HG03066 (cell line): ENCODE measurements at regions not wholly inside any gene's neighbourhood (a gene's known extent, or its start where the extent isn't known, plus 50 kb on each side); places are given as distances from the start of the nearest gene placed in this dataset.
"Not testable (repeated sequence)": the region's sequence is repeated elsewhere in the genome, so short reads cannot be mapped to it uniquely, and the experiment has no call there.

Experiments used
- ATAC-seq: cut with Tn5 transposase; IDR thresholded peaks from one replicate; pipeline ENCODE4 v1.9.1; 2021; ENCODE audit warnings: low read depth; ENCODE audit not compliant: unreplicated experiment

DNA sequence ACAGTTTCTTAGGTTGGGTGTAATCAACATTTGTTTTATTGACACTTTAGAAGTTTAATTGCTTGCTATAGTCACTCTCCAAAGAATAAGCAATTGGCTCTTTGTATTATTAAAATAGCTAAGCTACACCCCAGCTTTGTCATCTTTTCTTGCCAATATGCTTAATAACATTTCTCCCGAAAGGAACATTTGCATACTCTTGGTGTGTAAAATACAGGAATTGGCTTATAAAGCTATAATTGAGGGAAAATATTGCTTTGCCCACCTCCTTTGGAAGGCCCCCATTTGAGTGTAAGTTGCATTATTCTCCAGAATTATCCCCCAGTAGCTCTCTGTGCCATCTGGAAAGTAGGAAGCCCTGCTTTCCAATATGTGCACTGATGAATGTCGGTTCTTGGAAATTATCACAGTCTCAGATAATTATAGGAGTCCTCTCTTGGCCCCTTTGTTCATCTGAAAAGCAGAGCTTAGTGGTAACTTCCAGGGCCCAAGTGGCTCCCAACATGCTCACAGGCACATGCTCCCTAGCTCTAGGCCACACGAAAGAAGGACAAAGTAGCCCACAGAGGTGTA lies 92.4 kb upstream of the B3GAT2 start:
- ATAC-seq, result no peak

DNA sequence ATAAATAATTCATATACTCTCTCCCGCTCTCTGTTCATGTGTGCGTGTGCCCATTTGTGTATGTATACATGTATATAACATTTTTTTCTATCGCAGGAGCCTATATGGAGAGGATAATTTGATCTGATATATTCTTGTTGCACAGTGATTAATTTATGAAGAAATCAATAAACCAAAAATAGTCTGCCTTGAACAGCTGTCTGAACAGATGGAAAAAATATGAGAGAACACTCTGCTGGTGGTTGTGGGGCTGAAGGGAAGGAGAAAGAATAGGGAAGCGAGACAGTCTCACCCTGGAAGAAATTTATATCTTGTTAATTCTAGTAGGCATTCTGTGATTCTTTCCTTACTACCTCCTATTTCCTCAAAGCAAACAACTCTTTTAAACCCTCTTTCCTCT lies 96.6 kb upstream of the B3GAT2 start:
- no peak for ATAC-seq

DNA sequence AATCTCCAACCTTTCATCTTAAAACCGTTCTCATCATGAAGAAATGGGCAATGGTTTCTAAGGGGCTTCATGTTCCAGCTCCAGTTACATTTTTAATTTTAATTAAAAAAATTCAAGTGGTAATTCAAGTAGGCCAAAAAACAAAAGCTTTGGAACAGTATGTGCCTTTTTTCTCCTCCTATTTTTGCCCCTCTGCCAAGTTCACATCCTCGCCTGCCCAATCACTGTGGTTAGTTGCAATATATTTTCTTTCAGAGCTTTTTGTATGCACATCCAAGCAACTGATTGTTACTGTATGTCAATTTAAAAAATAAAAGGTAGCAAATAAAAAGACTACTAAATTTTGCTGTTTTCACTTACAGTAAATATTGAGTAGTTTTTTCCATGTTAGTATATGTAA lies 99.8 kb upstream of the B3GAT2 start:
- no peak for ATAC-seq

DNA sequence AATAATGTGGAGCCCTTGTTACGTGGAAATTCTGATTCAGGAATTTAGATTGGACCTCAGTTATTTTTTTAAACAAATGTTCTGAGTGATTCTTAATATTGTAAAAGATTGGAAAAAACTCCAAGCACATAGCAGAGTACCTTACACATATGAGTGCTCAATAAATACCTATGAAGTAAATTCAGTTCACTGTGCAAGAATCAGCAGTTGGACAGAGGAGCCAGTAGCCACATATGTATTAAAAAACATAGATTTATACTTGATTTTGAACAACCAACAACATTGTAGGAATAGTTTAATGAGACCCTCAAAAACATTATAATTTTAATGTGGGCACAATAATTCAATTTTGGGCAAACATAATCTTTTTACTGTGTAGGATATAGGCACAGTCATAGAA lies 109.3 kb upstream of the B3GAT2 start:
- no peak for ATAC-seq

DNA sequence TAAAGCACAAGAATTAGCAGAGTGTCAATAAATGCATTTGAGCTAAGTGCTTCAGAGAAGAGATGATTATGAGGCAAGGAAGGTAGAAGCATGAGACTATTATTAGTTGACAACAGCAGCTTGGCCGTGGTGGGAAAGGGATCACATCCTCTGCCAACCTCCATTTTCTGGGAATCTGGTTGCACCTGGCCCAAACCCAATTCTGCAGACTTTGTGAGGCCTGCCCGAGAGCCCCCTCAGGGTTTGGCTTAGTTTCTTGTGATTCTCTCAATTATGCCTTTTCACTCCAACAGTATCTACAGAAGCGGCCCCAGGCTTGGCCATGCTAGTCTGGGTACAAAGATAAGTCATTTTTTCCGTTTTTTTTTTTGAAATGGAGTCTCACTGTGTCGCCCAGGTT lies 111.0 kb upstream of the B3GAT2 start:
- ATAC-seq, result no peak

DNA sequence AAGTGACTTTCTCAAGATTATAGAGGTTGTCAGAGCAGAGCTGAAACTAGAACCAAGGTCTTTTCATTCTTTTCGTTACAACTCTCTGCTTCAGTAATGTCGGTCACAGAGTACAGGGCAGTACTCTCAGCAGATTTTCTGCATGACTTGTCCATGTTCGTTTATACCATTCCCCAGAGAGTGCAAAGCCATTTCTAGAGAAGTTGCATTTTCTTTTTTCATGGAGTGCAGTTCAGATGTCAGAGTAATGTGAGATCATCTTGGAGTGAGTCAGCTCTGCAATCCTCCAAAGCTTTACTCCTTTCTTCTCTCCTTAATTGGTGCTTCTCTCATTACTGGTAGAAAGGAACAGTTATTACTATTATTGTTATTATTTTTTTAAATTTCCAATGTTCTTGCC lies 115.6 kb upstream of the B3GAT2 start:
- ATAC-seq, result no peak

DNA sequence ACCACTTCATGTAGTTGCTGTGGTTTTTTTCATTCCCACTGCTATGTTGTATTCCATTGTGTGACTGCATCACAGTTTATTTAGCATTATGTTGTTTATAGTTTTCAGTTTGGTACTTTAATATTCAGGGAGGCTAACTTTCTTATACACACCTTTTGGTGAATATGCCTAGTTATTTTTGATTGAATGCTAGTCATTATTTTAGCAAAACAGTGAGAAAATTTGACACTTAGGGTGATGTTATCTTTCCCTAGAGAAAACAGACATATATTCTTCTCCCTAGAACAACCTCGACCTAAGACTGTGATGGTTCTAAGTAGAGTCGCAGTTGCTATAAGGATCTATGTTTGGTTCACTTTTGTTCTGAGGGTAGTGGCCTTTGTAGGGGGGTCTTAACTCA lies 120.8 kb upstream of the B3GAT2 start:
- ATAC-seq, result no peak

DNA sequence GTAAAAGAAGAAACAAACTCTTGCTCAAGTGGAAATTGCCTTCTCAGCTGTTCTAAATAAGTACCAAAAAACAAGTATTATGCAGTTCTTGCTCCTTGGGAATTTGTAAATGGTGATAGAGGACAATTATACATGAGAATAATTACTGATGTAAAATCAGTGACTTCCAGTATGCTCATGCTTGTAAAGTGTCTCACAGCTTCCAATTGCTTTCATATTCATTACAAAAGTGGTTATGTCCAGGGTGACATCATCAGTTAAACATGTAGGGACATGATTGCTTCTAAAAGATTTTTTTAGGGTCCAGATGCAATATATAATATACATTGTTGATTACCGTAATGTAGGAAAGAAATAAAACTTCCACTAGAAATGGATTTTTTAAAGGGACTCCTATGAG lies 122.8 kb upstream of the B3GAT2 start:
- no peak for ATAC-seq

DNA sequence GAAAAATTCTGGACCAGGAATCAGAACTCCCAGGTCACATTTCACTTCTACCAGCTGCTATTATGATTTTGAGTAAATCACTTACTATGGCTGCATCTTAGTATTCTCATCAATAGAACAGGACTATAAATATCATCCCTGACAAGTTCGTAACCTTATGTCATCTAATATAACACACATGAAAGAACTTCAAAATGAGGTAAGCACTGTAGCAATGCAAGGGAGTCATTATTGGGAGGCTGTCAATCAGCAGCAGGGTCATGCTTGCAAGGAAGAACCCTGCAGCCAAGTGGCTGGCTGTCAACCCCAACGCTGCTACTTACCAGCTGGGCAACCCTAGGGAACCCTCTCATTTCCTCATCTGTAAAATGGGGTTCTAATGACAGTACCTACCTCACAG lies 123.3 kb upstream of the B3GAT2 start:
- no peak for ATAC-seq

DNA sequence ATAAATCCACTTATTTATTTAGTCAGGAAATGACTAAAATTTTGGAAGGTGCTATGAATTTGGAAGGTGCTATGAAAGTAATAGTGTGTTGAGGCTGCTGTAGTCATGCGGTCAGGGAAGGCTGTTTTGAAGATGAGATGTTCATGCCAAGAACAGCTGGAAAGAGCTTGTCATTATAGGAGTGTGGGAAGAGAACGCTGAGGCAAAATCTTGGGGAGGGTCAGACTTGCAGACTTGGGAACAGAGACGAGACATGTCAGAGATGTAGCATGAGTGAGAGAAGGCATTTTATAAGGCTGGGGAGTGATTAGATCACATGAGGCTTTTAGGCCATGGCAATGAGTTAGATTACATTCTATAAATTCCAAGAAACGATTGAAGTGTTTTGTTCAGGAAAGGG lies 124.0 kb upstream of the B3GAT2 start:
- no peak for ATAC-seq

DNA sequence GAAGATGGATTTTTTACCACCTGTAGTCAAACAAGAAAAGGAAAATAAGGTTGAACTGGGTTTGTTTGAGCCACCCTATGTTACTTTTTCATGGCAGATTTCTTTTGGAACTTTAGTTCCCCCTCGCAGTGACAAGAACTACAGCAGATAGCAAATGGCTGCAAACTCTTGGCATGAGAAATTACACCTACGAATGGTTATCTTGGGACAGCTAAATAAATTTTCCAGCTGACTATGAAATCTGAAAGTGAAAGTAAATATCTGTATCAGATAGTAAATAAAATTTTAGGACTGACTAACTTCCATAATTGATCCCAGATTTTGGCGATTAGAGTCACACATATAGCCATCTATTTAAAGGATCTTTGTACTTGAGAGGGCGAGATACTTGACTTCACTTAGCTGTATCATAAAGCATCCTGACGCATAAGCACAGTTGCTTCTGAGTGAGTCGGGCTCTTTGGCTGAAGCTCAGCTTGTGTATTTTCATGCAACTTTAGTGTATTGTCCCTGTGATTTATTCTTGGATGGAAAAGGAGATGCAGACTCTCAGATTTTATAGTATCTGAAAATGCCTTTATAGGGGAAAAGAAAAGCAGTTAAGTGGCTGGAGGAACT lies 125.3 kb upstream of the B3GAT2 start:
- ATAC-seq, result no peak

DNA sequence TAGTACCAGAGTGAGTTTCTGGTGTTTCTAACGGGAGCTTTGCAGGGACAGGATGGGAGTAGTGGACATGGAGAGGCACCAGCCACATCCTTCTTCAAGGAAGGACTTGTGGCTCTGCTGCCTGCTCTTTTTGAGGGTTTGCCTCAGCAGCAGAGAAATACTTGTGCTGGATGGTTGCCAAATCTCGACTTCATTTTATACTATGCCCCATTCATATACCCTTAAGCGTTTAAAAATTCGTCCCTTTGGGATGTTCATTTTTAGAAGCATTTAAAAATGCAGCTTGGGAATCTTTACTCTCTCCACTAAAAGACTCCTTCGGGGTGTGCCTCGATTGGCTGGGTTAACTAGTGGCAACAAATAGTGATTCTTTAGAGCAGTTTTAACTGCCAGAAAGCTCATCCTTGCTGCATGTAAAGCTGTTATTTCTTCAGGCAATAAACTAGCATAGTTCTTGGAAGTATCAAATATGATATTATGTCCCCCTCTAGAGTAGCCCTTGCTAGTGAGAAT lies 126.5 kb upstream of the B3GAT2 start:
- no peak for ATAC-seq

DNA sequence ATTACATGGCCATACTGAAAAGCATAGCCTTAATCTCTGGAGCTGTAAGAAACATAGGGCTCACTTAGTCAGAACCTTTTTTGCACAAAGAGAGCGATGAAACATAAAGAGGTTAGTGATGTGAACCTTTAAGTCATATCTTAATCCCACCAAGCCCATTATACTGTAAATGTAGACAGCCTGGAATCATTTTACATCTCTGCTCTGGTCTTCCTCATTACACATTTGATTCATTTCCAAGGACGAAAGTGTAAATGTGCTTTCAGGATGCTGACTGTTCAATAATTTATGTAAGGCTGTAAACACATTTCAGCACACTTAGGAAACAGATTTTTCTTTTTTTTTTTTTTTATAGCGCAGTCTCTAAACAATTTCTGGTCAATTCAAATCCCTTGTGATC lies 131.3 kb upstream of the B3GAT2 start:
- ATAC-seq, result no peak

DNA sequence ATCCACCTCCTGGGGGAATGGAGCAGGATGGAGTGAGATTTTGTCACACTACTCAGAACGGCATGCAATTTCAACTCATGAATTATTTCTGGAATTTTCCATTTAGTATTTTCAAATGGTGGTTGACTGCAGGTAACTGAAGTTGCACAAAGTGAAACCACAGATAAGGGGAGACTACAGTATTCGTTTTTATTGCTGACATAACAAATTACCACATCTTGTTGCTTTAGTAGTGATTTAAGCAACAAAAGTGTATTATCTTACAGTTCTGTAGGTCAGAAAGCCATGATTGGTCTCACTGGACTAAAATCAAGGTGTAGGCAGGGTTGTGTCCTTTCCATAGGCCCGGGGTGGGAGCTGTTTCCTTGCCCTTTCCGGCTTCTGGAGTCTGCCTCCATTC lies 133.4 kb upstream of the B3GAT2 start:
- ATAC-seq, result no peak

DNA sequence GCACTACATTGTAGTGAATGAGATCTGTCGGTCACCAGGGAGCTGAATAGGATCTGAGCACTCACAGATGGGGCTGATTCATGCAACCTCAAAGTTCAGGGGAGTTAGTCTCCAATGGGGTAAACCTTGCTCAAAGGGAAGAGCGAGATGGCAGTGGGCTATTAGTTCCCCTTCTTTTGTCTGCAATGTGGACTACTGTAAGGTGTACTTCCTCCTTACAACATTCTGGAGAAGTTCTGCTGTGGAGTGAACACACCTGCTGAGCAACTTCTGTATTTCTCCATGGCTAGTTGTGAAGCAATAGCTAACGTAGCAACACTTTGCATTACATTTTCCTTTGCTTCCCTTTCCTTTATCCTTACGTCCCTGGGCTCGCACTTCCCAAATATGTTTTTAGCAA lies 134.3 kb upstream of the B3GAT2 start:
- ATAC-seq, result no peak

DNA sequence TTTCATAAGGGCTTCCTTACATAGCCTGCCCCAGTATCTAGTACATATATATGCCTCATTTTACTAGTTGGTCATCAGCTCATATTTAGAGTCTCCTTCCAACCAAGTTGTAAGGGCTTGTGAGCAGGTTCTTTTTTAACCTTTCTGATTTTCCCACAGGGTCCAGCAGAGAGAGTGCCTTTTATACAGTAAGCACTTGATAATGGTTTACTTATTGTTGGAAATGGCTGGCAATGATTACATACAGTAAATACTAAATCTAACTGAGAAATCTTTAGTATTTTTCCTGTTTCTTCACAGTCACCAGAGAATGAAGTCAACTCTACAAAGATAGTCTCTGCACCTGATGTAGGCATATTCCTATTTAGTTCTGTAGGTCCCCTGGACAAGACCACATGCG lies 135.1 kb upstream of the B3GAT2 start:
- ATAC-seq, result no peak

DNA sequence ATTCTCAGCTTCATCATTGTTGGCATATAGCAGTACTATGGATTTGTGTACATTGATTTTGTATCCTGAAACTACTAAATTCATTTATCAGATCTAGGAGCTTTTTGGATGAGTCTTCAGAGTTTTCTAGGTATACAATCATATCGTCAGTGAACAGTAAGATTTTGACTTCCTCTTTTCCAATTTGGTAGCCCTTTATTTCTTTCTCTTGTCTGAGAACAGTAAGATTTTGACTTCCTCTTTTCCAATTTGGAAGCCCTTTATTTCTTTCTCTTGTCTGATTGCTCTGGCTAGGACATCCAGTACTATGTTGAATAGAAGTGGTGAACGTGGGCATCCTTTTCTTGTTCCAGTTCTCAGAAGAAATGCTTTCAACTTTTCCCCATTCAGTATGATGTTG lies 140.4 kb upstream of the B3GAT2 start:
- ATAC-seq, result not testable (repeated sequence)

DNA sequence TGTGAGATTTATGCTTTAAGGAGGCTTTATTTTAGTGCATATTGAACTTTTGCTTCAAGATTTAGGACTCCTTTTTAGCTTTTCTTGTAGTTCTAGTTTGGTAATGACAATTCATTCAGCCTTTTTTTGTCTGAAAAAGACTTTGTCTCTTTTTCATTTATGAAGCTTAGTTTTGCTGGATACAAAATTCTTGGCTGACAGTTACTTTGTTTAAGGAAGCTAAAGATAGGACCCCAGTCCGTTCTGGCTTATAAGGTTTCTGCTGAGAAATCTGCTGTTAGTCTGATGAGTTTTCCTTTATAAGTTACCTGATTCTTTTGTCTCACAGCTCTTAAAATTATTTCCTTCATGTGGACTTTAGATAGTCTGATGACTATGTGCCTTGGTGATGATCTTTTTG lies 142.8 kb upstream of the B3GAT2 start:
- no peak for ATAC-seq

DNA sequence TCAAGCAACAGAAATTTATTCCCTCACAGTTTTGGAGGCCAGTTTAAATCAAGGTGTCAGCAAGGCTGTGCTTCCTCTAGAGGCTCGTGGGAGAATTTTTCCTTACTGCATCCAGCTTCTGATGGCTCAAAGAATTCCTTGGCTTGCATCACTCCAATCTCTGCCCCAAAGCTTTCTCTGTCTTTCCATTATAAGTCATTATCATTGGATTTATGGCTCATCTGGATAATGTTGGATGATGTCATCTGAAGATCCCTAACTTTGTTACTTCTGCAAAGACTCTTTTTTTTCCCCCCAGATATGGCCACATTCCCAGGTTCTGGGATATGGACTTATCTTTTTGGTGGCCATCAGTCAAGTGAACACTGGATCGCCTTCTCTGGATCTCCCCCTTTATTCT lies 146.3 kb upstream of the B3GAT2 start:
- no peak for ATAC-seq

DNA sequence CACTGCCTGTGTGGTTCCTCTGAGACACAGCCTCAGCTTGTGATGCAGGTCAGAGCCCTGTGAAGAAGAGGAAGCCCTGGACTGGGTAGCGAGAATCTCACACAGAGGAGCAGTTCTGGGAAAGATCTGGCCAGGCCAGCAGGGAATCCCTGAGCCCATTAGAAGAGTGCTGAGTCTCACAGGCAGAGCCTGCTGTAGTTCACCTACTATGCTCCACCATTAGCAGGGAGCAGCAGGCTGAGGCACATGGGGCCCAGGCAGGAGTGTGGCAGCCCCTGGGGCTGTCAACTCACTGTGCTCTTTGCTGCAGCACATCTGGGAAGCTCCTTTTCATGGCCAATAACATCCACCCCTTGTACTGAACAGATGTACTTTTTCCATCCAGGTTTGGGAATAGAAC lies 146.8 kb upstream of the B3GAT2 start:
- no peak for ATAC-seq

DNA sequence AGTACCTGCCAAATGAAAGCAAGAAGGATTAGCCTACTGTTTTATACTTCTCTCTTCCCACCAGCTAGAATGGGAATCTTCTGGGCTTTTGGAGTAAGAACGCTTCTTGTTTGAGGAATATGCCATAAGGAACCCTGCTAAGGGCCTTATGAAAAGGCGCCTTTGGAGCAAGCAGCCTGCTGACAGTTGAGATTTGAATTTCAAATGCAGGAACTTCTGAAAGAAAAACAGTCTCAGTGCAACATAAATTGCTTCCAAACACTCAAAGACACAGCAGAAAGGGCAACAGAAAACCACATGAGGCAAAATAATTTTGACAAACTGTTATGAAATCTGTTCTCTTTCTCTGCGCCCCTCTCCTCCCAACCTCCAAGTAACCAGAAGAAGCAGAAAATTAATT lies 149.4 kb upstream of the B3GAT2 start:
- no peak for ATAC-seq

DNA sequence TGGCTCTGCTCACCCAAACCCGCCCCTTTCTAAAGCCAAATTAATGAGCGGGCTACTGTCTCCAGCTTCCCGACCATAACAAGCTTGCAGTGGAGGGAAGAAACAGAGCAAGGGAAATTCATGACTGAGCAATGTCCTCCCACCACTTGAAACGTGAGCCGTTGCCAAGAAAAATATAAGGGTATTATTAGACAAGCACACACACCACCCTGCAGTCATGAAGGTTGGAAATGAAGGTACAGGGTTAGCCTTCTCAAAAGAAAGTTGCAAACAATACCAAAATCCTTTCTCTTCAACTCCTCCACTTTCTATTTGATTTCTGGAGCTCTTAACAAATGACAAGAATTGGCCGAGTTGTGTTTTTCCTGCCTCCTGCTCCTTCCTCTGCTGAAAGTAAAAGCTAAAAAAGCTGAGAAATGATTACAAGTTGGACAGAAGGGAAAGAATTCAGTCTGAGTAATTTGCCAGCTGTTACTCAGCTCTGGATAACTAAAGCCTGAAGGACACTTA lies 151.1 kb upstream of the B3GAT2 start:
- no peak for ATAC-seq

DNA sequence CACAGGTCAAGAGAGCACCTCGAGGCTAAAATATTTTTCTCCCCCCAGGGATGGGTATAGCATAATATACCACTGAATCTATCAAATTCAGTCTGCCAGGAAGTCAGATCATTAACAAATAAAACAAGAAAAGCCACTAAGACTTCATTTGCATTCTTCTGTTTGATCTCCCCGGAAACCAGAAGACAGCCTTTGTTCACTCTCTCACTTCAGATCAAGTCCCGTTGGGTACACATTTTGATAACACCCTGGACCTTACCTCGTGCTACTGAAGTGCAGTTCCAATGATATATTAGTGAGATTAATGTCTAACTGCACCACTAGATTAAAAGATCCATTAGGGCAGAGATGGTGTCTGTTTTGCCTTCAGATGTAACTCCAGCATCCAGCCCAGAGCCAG lies 157.7 kb upstream of the B3GAT2 start:
- ATAC-seq, result no peak
